ENCODE measurements at regions not wholly inside any gene's neighbourhood (a gene's known extent, or its start where the extent isn't known, plus 50 kb on each side); places are given as distances from the start of the nearest gene placed in this dataset.
A peak's percentile ranks its signal among the peaks of the same experiment; 100 is the strongest.

DNA sequence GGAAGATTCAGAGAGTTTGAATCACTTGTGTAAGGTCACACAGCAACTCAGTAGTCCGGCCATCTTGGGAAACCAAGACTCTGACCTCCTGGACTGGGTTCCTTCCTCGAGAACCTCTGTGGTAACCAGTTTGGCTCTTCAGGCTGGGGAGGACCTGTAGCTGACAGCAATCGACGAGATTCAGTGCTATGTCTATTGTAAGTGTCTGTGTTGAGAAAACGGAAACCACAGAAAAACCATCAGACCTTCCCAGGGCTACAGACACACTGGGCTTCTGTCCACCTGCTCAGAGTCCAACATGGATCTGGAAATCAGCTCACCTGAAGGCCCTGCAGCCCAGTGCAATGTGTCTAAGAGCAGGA is 403.7 kb downstream of the RPS24 start:
- ChIA-PET POLR2A (no interaction called here), CTCF (interaction anchor here (1.6 kb wide), 1 partner anchor 390 kb away, joined by 5 read pairs; no protein-coding TSS in a partner anchor)
- no peaks in the 10 kb centered on the region for H3K36me3 ChIP-seq (ENCODE audit: control insufficient read depth in 2 of 3, insufficient read depth in 3 of 3, low read length in 3 of 3)
- no peaks in the 10 kb centered on the region for H3K4me1 ChIP-seq (ENCODE audit: control insufficient read depth in 2 of 2, insufficient read depth in 2 of 2, low read length in 2 of 2)
- no peak overlapping the region for H3K27ac ChIP-seq (ENCODE audit: low read depth, low read length)
- ATAC-seq: no peak
- no peak overlapping the region for H3K4me3 ChIP-seq (ENCODE audit: low read length)
- no peaks in the 10 kb centered on the region for H3K9me3 Mint-ChIP-seq
- no peaks in the 10 kb centered on the region for H3K9me3 ChIP-seq (ENCODE audit: control insufficient read depth in 2 of 3, low read length in 3 of 3)
- H3K27me3 Mint-ChIP-seq: peaks cover 0 to 8% (median 4%) of the 10 kb centered on the region in 5 donors
- no peaks in the 10 kb centered on the region for H3K36me3 Mint-ChIP-seq
- no peak overlapping the region for H3K4me3 Mint-ChIP-seq
- no peak overlapping the region for H3K27ac Mint-ChIP-seq
- H3K27me3 ChIP-seq (ENCODE audit: control insufficient read depth in 2 of 2, insufficient read depth in 2 of 2, low read length in 2 of 2): no peaks in the 10 kb centered on the region
- DNase-seq: no peak
- intact Hi-C loops (cut with micrococcal nuclease): loop anchor here in 1 of 2 donors (5.0 kb wide), 1 partner anchor 760 kb away; no protein-coding TSS in a partner anchor
- no peaks in the 10 kb centered on the region for H3K4me1 Mint-ChIP-seq

DNA sequence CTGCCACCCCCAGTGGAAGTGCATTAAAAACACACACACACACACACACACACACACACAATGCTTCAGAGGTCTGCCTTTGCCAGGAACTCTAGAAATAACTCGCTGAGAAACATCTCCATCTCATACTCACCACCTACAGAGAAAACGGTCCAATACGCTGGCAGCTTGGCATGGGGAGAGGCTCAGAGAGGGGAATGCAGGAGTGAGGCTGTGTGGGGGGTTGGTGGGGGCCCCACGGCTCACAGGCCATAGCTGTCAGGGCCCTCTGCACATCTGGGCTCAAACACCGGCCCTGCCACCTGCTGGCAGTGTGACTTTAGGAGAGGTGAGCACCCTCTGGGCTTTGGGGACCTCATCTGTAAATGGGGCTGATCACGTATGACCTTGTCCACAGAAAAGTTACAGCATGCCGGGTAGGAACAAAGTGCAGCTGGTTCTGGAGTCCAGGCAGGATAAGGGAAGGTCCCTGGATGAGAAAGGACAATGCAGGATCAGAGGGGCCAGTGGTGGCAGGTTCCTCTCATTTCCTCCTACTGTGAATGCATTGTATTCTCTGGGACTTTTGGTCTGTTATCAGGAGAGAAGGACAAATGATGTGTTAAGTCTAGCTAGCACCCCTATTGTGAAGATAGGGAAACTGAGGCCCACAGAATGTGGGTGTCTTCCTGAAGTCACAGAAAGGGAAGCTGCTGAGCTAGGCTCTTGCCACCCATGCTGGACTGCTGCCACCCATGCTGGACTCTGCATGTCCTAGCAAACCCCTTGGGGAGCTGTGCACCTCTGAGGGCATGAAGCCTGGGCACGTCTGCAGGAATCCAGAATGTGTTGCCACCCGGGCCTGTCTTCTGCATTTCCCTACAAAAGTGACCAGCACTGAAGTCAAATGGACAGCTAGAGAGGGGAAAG is 404.6 kb downstream of the RPS24 start:
- Histone ChIP-seq H3K36me3 (ENCODE audit: control insufficient read depth in 2 of 3, insufficient read depth in 3 of 3, low read length in 3 of 3) (no peaks in the 10 kb centered on the region), H3K4me3 (ENCODE audit: low read length) (no peak overlapping the region), H3K27me3 (ENCODE audit: control insufficient read depth in 2 of 2, insufficient read depth in 2 of 2, low read length in 2 of 2) (no peaks in the 10 kb centered on the region), H3K27ac (ENCODE audit: low read depth, low read length) (no peak overlapping the region), H3K9me3 (ENCODE audit: control insufficient read depth in 2 of 3, low read length in 3 of 3) (no peaks in the 10 kb centered on the region), H3K4me1 (ENCODE audit: control insufficient read depth in 2 of 2, insufficient read depth in 2 of 2, low read length in 2 of 2) (no peaks in the 10 kb centered on the region)
- DNase-seq (peak in 3 of 9 donors; percentile 3 to 12 (median 6)), ATAC-seq (no peak)
- Mint-ChIP-seq H3K27ac (peak overlapping the region in 1 of 9 donors; percentile 12), H3K4me3 (peak overlapping the region in 1 of 10 donors; percentile 51), H3K9me3 (no peaks in the 10 kb centered on the region), H3K36me3 (no peaks in the 10 kb centered on the region), H3K4me1 (peaks cover 0 to 2% (median 0%) of the 10 kb centered on the region in 7 donors), H3K27me3 (peaks cover 0 to 8% (median 4%) of the 10 kb centered on the region in 5 donors)
- CTCF ChIA-PET: interaction anchor here (0.5 to 1.6 kb wide), 2 partner anchors 32 to 391 kb away, joined by 3 to 5 read pairs; no protein-coding TSS in a partner anchor
- POLR2A ChIA-PET: no interaction called here
- intact Hi-C loops (cut with micrococcal nuclease): loop anchor here in 1 of 2 donors (1.0 to 5.0 kb wide), 3 partner anchors 135 to 759 kb away; no protein-coding TSS in a partner anchor

DNA sequence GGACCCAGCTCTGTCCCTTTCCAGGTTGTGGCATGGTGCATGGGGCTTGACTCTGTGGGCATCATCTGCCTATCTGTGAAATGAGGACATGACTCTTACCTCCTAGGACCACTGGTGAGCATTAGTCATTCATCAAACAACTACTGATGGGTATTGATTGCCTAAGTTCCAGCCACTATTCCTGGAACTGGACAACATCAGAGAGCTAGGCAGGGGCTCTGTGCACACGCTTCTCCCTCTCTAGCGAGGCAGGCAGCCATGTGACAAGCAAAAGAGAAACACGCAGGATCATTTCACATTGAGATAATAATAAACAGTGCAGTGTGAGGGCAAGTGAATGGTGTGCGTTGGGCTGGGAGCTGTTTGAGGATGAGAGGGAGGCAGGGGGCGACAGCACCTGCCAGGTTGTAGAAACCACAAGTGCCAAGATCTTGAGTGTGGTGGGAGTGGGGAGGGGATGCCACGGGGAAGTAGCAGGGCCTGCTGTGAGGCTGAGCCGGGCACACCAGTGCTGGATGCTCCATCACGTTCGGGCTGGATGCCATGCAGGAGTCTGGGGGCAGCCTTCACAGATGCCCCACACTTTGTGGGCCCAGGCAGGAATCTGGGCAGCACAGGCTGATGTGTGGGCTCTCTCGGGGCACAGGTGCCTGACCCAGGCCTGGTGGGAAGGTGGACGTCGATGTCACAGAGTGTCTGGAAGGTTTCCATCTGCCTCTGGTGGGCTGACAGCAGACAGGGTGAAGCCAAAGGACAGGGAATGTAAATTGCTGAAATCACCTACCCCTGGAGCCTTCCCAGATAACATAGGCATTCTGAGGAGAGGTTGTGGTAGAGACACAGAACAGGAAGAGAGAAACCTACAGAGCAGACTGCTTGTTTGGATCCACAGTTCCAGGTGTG is 405.5 kb downstream of the RPS24 start:
- ATAC-seq (no peak), DNase-seq (no peak)
- intact Hi-C loops (cut with micrococcal nuclease): loop anchor here in 1 of 2 donors (1.0 to 5.0 kb wide), 3 partner anchors 136 to 758 kb away; no protein-coding TSS in a partner anchor

DNA sequence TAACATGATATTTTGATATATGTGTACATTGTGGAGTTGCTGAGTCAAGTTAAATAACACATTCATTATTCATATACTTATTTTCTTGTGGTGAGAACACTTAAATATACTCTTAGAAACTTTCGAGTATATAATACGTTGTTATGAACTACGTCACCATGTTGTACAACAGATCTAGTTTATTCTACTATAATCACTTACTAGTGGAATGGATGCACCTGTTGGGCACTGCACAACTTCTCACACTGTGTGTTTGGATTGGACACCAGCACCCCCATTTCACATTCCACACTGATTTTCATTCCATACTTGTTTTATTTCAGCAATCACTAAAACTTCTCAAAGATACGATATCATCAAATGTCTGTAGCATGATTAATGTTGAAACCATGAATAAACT is 407.3 kb downstream of the RPS24 start:
- CTCF ChIA-PET: no interaction called here

More for the DNA sequence above, 405.5 kb downstream of the RPS24 start:
- Histone ChIP-seq H3K27ac (ENCODE audit: low read depth, low read length) (no peak overlapping the region), H3K4me3 (ENCODE audit: low read length) (no peak overlapping the region), H3K4me1 (ENCODE audit: control insufficient read depth in 2 of 2, insufficient read depth in 2 of 2, low read length in 2 of 2) (no peaks in the 10 kb centered on the region), H3K27me3 (ENCODE audit: control insufficient read depth in 2 of 2, insufficient read depth in 2 of 2, low read length in 2 of 2) (no peaks in the 10 kb centered on the region), H3K9me3 (ENCODE audit: control insufficient read depth in 2 of 3, low read length in 3 of 3) (no peaks in the 10 kb centered on the region), H3K36me3 (ENCODE audit: control insufficient read depth in 2 of 3, insufficient read depth in 3 of 3, low read length in 3 of 3) (no peaks in the 10 kb centered on the region)
- CTCF ChIA-PET: interaction anchor here (1.6 kb wide), 1 partner anchor 391 kb away, joined by 5 read pairs; no protein-coding TSS in a partner anchor
- peak overlapping the region in 1 of 9 donors; percentile 30 for H3K27ac Mint-ChIP-seq
- H3K4me1 Mint-ChIP-seq: peaks cover 0 to 2% (median 0%) of the 10 kb centered on the region in 7 donors
- POLR2A ChIA-PET: no interaction called here
- H3K4me3 Mint-ChIP-seq: no peak overlapping the region
- H3K27me3 Mint-ChIP-seq: peaks cover 0 to 8% (median 0%) of the 10 kb centered on the region in 5 donors
- H3K9me3 Mint-ChIP-seq: no peaks in the 10 kb centered on the region
- H3K36me3 Mint-ChIP-seq: no peaks in the 10 kb centered on the region

DNA sequence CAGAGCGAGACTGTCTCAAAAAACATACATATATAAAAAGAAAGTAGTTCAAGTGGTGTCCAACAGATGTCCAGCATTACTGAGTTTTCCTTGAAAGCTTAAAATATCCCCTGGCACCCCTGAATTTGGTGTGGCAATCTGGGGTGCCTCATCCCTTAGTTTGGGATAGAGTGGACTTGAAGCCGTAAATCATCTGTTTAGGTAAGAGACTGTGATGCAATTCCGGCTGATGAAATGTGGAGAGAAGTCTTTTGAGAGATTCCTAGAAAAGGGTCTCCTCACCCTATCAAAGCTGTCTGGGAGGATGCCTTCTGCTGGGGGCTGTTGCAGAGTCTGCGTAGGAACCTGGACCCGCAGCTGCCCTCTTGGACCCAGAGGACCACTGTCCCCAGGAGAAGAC is 408.0 kb downstream of the RPS24 start:
- no peak overlapping the region for H3K27ac ChIP-seq (ENCODE audit: low read depth, low read length)
- Mint-ChIP-seq H3K36me3 (no peaks in the 10 kb centered on the region), H3K9me3 (no peaks in the 10 kb centered on the region), H3K27ac (no peak overlapping the region), H3K27me3 (peaks cover 0 to 8% (median 0%) of the 10 kb centered on the region in 5 donors), H3K4me3 (no peak overlapping the region), H3K4me1 (peaks cover 0 to 2% (median 0%) of the 10 kb centered on the region in 7 donors)
- ChIA-PET POLR2A (no interaction called here), CTCF (no interaction called here)
- intact Hi-C loops (cut with micrococcal nuclease): no loop called here
- no peaks in the 10 kb centered on the region for H3K9me3 ChIP-seq (ENCODE audit: control insufficient read depth in 2 of 3, low read length in 3 of 3)
- no peaks in the 10 kb centered on the region for H3K36me3 ChIP-seq (ENCODE audit: control insufficient read depth in 2 of 3, insufficient read depth in 3 of 3, low read length in 3 of 3)
- H3K27me3 ChIP-seq (ENCODE audit: control insufficient read depth in 2 of 2, insufficient read depth in 2 of 2, low read length in 2 of 2): no peaks in the 10 kb centered on the region
- H3K4me1 ChIP-seq (ENCODE audit: control insufficient read depth in 2 of 2, insufficient read depth in 2 of 2, low read length in 2 of 2): no peaks in the 10 kb centered on the region
- DNase-seq (no peak), ATAC-seq (no peak)
- no peak overlapping the region for H3K4me3 ChIP-seq (ENCODE audit: low read length)

More for the DNA sequence above, 407.3 kb downstream of the RPS24 start:
- no peak overlapping the region for H3K4me3 ChIP-seq (ENCODE audit: low read length)
- no peaks in the 10 kb centered on the region for H3K4me1 ChIP-seq (ENCODE audit: control insufficient read depth in 2 of 2, insufficient read depth in 2 of 2, low read length in 2 of 2)
- no peaks in the 10 kb centered on the region for H3K36me3 Mint-ChIP-seq
- ATAC-seq: no peak
- DNase-seq: no peak
- H3K4me1 Mint-ChIP-seq: peaks cover 0 to 2% (median 0%) of the 10 kb centered on the region in 7 donors
- intact Hi-C loops (cut with micrococcal nuclease): no loop called here
- H3K27ac Mint-ChIP-seq: no peak overlapping the region
- no peaks in the 10 kb centered on the region for H3K27me3 ChIP-seq (ENCODE audit: control insufficient read depth in 2 of 2, insufficient read depth in 2 of 2, low read length in 2 of 2)
- peaks cover 0 to 8% (median 0%) of the 10 kb centered on the region in 5 donors for H3K27me3 Mint-ChIP-seq
- H3K27ac ChIP-seq (ENCODE audit: low read depth, low read length): no peak overlapping the region
- H3K36me3 ChIP-seq (ENCODE audit: control insufficient read depth in 2 of 3, insufficient read depth in 3 of 3, low read length in 3 of 3): no peaks in the 10 kb centered on the region
- H3K9me3 ChIP-seq (ENCODE audit: control insufficient read depth in 2 of 3, low read length in 3 of 3): no peaks in the 10 kb centered on the region
- no peak overlapping the region for H3K4me3 Mint-ChIP-seq
- no peaks in the 10 kb centered on the region for H3K9me3 Mint-ChIP-seq
- POLR2A ChIA-PET: no interaction called here

DNA sequence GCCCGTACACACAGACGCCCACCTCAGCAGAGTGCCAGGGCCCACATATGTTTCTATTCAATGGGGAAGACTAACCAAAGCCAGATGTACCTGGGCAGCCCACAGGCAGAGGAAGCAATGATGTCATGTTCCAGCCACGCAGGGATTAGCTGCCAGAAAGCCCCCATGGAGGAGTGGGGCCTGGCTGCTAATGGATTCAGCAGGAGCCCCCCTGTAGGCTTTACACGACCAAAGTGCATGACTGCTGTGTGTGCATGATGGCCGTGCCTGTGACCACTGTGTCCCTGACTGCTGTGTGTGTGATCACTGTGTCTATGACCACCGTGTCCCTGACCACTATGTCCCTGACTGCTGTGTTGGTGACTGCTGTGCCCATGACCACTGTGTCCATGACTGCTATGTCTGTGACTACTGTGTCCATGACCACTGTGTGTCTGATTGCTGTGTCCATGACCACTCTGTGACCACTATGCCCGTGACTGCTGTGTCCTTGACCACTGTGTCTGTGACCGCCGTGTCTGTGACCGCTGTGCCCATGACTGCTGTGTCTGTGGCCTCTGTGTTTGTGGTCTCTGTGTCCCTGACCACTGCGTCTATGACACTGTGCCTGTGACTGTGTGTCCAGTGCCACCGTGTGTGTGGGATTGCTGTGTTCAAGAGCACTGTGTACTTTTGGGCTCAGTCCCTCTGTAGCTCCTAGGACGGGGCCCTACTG is 409.3 kb downstream of the RPS24 start:
- intact Hi-C loops (cut with micrococcal nuclease): no loop called here
- H3K9me3 Mint-ChIP-seq: no peaks in the 10 kb centered on the region
- DNase-seq: no peak
- Histone ChIP-seq H3K4me3 (ENCODE audit: low read length) (no peak overlapping the region), H3K4me1 (ENCODE audit: control insufficient read depth in 2 of 2, insufficient read depth in 2 of 2, low read length in 2 of 2) (no peaks in the 10 kb centered on the region), H3K27me3 (ENCODE audit: control insufficient read depth in 2 of 2, insufficient read depth in 2 of 2, low read length in 2 of 2) (no peaks in the 10 kb centered on the region), H3K36me3 (ENCODE audit: control insufficient read depth in 2 of 3, insufficient read depth in 3 of 3, low read length in 3 of 3) (no peaks in the 10 kb centered on the region), H3K27ac (ENCODE audit: low read depth, low read length) (no peak overlapping the region), H3K9me3 (ENCODE audit: control insufficient read depth in 2 of 3, low read length in 3 of 3) (no peaks in the 10 kb centered on the region)
- H3K27ac Mint-ChIP-seq: no peak overlapping the region
- H3K27me3 Mint-ChIP-seq: peaks cover 0 to 6% (median 0%) of the 10 kb centered on the region in 5 donors
- ChIA-PET POLR2A (no interaction called here), CTCF (no interaction called here)
- no peaks in the 10 kb centered on the region for H3K36me3 Mint-ChIP-seq
- H3K4me3 Mint-ChIP-seq: no peak overlapping the region
- no peak for ATAC-seq
- H3K4me1 Mint-ChIP-seq: peaks cover 0 to 2% (median 0%) of the 10 kb centered on the region in 7 donors

Data from naive thymus-derived CD4-positive, alpha-beta T cell (primary cell).